ENCODE measurements at regions not wholly inside any gene's neighbourhood (a gene's known extent, or its start where the extent isn't known, plus 50 kb on each side); places are given as distances from the start of the nearest gene placed in this dataset.
"Not testable (repeated sequence)": the region's sequence is repeated elsewhere in the genome, so short reads cannot be mapped to it uniquely, and the experiment has no call there.

DNA sequence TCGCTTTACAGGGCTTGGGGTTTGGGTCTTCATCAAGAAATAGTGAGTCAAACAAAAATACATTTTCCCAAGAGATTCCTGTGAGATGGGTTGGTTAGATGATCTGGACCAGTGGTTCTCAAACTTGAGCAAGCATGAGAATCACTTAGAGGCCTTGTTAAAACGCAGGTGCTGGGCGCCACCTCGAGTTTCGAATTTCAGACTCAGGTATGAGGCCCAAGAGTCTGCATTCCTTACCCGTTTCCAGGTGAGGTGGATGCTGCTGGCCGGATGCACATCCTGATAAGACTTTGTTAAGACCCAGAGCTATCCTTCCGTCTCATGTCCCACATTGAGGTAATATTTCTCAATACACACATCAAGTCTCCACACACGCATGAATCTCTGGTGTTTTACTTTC is 707.8 kb upstream of the SALL3 start:
- DNase-seq: no peak

DNA sequence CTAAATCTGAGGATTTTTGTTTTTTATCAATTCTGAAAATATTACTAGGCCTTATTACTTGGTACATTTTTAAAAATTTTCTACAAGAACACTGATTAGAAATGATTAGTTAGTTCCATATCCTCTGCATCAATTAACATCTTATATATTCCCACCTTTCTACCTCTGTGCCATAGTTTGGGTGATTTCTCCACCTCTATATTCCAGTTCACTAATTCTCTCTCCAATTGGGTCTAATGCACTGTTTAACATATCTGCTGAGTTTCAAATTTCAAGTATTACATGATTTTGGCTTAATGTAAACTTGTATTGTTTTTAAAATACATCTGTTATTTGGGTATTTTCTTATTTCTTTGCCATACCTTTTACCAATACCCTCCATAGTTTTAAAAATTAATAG is 705.7 kb upstream of the SALL3 start:
- DNase-seq: no peak

DNA sequence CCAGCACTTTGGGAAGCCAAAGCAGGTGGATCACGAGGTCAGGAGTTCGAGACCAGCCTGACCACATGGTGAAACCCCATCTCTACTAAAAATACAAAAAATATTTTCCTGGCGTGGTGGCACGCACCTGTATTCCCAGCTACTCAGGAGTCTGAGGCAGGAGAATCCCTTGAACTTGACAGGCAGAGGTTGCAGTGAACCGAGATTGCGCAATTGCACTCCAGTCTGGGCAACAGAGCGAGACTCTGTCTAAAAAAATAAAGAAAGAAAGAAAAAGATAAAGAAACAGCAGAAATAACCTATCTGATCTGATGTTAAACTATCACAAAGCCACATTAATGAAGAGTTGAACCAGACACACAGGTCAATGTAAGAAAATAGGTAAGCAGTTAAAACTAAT is 696.2 kb upstream of the SALL3 start:
- not testable (repeated sequence) for DNase-seq

DNA sequence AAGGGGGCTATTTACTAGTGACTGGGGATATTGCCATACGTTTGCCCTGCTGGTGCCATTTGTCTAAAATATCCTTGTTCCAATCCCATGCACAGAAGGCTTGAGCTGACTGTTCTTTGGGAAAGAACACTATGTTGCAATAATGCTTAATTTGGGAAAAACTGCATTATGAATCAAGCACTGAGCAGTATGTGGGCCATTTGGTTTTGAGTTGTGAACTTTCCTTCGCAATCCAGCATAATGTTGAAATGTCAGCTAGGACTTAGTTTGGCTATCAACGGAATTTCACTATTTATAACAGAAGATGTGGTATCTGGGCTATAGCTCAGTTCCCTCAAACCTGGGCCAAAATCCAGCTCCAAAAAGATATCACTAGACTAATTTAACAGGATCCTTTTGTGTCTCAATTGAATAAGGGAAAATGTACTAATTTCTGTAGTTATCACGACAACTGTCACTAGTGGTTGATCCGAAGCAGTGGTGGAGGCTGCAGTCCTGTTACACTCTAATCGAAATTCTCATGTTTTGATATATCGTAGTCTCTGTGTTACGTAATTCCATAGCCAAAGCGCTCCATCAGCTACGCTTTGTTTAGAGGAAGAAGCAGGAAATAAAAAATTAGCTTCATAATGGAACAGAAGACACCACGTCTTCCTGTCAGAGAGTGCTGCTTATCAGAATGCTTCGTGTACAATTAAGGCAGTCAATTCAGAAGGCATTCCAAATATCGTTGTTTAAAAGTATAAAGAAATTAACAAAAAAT is 686.8 kb upstream of the SALL3 start:
- DNase-seq: no peak

DNA sequence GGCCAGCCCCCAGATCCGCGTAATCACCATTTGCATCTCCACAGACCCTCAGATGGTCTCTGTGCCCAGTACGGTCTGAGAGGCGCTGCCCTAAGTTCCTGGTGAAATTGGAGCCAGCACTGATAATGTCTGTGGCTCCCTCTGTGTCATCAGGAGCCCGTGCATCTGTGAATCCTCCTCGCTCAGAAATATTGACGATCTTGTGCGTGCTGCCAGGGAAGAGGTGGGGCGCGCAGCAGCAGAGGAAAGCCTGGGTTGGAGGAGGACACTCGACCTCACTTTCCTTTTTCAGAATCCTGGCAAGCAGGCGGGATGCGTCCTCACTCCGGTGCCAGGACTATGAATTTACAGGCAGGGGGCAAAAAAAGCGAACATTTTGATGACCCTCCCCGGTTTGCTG is 686.1 kb upstream of the SALL3 start:
- no peak for DNase-seq

DNA sequence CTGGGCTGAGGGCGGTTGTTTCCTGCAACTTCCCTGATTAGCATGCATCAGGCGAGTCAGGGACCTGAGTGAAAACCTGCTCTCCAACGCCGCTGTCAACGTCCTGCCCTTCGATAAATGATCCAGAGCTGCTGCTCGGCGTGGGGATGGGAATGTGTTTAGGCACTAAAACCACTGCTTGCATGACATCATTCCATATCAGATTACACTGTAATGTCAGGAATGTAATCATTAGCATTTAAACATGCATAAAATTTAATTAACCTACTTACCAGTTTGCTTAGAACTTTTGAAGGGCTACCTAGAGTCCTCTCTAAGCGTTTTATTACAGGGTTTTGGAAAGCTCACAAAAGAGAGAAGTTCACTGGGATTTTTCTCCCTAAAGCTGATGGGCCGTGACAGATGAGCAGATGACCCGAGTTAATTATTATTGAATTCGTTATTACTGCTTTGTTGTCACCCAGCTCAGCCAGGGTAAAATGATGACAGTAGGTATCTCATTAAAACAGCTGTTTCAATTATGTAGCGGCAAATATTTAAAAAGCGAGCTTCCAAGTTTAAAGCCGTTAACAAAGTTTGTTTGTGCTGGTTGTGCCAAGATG is 685.6 kb upstream of the SALL3 start:
- peak; percentile 77 for DNase-seq

DNA sequence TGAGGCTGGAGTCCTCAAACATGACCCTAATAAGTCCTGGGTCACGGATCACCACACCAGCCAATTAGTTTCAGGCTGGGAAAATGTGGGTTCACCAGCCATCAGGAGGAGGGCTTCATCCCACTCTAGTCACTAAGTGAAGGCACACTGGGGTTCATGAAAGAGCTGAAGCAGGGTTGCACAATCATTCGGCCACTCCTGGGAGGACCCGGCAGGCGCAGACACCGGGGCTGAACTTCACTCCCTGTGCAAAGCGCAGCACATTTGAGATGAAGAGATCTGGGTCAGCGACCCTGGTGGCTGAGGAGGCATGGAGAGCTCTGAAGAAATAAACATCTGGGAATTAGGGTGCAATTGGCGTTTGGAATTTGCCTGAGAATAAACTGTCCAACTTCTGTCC is 684.4 kb upstream of the SALL3 start:
- no peak for DNase-seq

DNA sequence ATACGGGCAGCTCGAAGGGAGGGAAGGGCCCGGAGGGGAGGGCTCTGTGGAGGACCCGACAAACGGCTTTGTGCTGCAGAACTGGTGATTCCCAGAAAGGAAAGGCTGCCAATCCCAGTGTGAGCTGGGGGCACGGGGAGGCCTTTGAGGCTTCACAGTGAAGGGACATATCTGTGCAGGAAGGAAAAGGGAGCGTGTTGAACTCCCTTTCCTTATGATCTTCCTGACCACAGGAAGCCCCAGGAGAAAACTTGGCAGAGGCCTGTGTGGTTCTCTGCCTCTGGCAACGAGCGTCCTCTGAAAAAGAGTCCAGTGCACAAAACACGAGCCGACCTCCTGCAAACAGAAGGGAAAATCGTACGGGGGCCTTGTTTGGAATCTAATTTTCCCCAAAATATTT is 683.5 kb upstream of the SALL3 start:
- DNase-seq: no peak

DNA sequence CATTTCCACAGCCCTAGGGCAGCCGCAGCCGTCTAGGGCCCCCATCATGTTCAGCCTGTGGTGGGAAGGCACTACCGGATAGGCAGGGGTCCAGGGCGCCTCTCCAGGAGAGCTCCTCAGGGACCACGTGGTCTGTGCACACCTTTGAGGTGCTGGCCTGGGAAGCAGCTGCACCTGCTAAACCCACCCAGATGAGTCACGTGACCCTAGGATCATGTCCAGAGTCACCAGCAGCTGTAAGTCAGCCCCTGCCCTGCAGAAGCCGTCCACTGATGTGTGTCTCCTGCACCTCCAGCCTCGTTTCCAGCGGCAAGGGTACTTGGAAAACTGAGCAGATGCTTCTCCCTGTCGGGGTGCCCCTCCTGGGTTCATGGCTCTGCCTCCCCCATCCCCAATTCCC is 682.6 kb upstream of the SALL3 start:
- no peak for DNase-seq

DNA sequence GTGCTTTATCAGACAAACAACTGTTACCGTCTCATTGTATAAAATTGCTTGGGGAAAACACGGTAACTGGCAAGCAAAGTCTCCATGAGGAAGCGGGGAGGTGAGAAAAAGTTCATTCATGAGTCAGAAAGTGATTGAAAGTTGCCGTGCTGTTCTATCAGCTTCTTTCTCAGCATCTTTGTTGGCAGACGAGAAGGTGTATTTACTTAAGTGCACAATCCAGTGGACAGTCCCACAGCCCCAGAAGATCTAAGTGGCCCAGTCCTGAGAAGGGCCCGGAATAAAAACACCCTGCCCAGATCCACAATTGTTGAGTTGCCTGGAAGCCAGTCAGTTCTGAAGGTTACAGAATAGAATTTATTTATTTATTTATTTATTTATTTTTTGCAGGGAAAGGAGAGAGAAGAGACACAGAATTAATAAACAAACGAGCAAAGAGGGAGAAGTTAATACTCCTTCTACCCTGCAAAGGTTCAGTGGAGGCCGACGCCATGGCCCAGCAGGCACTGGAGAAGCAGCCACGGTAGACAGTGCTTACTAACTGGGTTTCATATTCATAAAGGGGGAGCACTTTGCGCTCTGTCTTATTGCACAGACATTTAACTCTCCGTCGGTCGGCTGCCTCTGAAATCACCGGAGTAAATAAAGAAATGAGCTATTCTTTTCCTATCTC is 676.0 kb upstream of the SALL3 start:
- no peak for DNase-seq

DNA sequence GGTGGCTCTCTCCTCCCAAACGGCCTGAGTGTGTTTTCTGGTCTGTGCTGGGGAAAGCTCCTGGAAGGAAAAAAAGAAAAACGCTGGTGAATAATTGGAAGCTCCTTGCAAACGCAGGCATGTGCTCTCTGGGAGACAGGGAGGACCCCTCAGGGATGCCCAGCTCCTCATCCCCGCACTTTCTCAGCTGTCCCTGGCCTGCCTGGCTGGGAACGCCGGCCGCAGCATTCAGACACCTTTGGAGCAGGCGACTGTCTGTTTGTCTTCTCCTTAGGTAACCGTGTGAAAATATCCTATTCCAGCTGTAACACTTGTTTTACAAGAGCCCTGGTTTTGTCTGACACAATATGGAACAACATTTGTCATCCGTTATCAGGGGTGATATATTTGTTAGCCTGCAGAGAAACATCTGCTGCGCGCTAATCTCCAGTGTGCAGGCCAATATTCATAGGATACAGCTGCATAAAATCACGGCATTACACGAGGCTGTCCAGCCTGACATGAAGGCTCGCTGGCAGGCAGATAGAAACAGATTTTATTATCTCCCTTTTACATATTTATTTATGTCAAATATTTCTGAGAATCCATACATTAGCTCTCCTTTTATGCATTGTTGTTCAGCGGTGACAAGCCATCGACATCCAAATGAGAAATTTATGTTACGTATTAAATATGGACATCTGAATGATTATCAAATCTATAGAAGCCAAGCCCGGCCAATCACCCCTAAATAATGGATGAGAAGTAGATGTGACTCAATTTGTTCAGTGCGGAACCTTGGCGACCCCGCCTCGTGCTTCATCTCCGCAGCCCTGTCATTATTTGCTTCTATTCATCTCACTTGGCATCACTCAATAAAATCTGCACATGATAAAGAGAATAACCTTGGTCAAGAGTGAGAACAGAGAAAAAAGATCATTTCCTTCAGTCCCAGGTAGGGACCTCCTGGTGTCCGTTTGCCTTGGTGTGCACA is 675.1 kb upstream of the SALL3 start:
- DNase-seq: no peak

DNA sequence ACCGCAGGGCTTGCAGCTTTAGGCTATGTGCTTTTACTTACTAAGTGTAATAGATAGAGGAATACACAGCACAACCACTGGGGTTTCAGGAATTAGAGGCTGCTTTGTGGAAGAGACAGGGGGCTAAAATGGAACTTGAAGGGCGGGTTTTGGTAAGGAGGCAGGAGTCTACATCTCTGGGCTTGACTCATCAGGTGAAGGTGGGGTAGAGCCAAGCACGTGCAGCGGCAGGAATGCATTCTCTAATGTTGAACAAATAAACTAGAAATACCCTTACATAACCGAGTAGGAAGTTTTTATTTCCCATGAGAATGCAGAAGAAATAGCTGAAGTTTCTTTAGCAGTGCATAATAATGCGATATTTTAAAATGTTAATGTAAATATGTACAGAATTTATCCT is 673.8 kb upstream of the SALL3 start:
- no peak for DNase-seq

DNA sequence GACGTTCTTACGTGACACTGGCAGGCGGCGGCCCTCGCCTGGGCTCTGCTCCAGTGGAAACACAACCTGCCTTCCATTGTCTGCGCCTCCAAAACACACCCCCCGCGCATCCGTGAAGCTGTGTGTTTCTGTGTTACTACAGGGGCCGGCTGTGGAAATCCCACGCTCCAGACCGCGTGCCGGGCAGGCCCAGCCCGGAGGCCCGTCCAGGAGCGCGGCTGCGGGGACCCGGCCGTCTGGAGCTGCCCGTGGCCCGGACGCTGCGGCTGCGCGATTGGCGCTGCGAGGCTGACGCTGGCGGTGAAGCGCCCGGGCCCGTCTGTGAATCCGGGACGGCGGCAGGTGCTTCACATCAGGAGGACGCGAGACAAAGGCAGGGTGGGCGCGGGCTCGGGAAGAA is 670.3 kb upstream of the SALL3 start:
- DNase-seq: no peak

DNA sequence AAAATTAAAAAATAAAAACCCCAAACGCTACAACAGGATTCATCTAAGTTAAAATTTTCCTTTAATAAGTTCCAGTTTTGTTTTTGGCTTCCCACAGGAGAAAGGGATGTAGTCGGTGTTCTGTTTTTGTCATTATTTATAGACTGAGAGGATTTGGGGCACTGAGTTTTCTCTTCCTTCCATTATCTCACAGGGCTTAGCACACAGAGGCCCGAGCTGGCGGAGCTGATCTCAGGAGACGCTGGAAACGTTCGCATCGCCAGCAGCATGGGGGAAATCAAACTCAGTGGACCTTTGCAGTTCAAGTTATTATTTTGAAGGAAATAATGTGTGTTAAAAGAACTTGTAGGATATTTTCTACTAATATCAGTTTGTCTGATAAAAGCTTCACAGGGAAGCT is 669.7 kb upstream of the SALL3 start:
- no peak for DNase-seq

DNA sequence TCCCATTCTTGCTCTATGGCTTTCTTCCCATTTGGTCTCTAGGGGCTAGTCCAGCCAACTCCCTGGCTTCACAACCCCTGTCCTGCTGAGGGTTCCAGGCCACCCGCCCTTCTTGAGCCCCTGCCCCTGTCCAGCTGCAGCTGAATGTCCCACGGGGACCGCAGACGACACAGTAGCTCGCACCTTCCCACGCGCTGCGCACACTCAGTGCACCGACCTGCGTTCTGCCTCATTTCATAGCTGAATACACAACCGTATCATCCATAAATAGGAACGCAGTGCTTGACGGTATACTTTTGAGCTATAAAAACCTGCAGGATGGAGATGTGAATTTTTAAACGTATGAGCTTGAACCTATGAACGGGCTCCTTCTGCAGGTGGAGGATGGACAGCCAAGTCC is 660.4 kb upstream of the SALL3 start:
- DNase-seq: no peak

DNA sequence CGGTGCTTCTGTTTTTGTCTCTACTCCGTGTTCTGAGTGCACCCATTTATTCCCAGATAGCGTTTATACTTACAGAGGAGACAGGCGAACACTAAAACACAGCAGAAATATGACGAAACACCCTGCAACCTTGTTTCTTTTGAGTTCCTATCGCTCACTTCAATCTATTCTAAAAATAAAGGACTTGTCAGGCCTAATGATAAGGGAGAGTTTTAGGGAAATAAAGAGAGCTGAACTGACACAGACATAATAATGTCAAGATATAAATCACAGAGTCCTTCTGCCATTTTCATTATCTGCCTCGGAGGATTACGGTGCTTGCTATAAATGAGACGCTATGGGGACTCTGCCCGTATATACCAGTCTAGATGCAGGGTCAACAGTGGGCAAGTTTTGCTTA is 659.7 kb upstream of the SALL3 start:
- no peak for DNase-seq

DNA sequence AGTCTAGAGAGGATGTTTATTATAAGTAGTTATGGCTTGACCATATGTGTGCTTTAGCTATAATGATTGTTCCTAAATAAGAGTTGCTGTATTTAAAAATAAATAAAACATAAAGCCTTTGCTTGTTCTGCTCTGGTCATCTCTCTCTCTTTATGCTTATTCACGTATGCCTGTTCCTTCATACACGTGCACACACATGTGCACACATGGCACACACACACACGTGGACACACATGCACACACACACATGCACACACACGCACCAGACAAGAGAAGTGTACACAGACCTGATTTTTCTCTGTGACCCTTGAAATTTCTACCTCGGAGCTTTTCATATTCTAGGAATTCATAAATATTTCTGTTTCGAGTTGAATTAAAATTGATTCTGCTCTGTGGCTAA is 658.2 kb upstream of the SALL3 start:
- no peak for DNase-seq

DNA sequence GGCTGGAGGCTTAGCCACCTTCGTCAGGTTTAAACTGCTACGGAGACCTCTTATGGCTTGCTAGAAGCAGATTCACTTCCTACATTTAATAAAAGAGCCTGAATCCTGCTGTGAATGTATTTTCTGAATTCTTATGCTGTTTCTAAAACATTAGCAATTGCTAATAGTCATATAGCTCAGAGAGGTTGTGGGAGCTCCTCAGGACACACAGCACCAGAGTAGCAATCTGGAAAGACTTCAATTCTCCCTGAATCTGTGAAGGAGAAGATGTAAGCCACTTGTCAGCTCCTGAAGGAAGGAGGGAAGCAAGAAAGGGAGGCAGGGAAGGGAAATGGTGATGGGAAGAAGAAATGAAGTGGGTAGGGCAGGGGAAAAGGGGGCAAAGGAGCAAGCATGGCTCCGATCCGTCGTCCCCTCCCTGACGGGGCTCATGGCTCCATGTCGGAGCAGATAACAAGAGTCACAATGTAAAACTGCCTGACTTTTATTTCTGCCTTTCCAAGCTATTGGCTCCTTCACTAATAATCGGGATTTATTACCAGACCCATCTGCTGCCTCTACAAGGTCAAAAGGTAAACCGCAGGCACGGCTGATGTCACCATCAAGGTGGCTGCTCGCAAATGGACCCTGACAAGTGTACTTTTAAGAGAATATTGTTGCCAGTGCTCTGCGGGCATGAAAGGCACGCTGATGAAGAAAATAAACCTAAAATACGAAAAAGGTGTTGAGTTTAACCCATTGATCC is 656.0 kb upstream of the SALL3 start:
- peak; percentile 23 for DNase-seq

DNA sequence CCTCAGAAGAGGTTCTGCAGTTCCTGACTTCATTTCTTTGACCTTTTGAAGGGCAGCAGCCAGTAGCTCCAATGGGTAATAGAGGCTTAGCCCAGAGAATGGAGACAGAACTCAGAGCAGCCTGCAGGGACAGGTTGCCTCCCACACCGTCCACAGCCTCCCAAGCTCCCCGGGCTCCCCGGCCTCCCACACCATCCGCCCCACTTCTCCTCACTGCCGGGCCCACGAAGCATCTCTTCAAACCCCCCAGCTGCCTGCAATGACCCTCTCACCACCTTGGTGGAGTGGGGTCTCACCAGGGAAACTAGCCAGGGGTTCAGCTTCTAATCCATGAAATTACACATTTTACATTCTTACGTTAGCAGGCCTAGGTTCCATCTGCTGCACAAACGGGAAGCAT is 652.0 kb upstream of the SALL3 start:
- no peak for DNase-seq

DNA sequence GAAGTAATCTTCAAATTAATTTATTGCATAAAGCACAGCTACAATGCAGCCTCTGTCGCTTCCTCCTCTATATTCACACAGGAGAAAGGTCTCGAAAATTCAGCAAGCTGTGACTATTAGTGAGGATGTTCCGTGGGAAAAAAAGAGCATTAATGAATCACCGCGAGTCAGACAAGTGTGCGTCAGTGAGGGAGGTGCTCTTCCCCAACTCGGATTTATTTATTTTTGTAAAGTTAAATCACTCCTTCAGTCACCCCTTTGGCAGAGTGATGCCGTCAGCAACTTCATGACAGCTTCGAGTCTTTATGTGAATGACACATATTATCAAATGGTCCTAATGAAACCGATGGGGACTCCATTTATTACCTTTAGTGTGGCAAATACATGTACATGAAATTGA is 648.9 kb upstream of the SALL3 start:
- no peak for DNase-seq

DNA sequence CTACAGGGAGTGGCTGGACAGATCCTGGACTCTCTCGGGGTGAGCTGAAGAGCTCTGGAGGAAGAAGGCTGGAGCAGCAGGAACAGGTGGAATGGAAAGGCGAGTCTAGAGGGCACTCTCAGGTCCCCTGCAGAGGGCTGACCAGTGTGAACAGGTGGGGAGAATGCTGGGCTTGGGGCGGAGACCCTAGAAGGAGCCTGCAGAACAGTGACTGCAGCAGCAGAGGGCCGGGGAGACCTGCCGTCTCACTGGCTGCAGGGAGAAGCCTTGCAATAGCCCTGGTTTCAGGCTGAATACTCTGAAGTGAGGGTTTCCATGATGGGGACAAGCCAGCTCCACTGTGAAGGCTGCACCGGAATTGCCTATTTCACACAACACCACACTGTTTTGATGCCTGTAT is 626.7 kb upstream of the SALL3 start:
- DNase-seq: no peak

DNA sequence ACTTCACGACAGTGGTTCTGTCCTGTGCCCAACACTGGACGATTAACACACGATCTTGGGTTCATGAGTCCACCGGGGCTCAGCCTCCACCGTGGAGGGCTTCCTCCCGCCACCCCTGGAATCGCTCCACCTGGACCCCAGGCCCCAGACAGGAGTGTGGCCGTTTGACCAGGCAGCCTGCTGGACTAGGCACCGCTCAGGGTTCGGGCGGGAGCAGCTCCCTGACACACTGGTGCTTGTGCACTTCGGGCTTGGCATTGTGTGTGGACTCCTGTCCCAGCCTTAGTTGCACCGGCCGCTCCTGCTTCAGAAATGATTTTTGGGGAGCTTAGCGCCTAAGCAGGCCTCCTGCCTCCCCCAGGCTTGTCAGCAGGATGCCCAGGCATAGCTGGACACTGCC is 617.4 kb upstream of the SALL3 start:
- no peak for DNase-seq

All from renal pelvis (tissue), 1 donor.